ENCODE measurements at regions not wholly inside any gene's neighbourhood (a gene's known extent, or its start where the extent isn't known, plus 50 kb on each side); places are given as distances from the start of the nearest gene placed in this dataset.

DNA sequence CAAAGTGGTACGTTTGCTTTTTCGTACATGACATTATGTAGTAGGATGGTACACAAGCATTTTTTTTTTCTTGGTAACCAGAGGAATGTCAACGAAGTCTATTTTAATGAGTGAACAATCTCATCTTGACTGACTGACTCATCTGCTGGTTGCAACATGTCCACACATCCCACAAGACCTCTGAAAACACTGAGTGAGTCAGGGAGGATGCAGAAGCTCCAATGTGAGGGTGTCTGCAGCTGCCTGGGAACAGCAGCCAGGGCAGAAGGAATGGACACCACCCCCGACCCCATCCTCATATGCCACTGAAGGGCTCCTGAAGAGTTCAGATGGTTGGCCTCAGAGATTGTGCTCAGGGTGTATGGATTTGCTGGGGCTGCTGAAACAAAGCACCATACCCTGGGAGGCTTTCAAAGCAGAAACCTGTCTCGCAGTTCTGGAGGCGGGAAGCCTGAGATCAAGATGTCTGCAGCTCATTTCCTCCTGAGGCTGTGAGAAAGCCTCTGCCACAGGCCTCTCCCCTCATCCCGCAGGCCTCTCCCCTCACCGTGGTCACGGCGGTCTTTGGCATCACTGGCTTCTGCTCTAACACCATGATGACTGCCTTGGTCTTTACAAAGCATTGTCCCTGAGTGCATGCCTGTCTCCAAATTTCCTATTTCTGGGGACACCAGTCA is 124.6 kb downstream of the LRATD1 start:
- TF ChIP-seq CTCF (IDR thresholded peaks at IDR 0.05): no peak
- peak; percentile 77 for DNase-seq
- H3K4me1 Mint-ChIP-seq (ENCODE audit: low read depth): peaks cover 20% of the 10 kb centered on the region
- peaks cover 3% of the 10 kb centered on the region; the same call in 1 of the 2 replicates for H3K9me3 Mint-ChIP-seq
- peak overlapping the region; percentile 60 for H3K4me3 Mint-ChIP-seq
- H3K36me3 Mint-ChIP-seq (ENCODE audit: low read depth): no peaks in the 10 kb centered on the region
- no peaks in the 10 kb centered on the region; the same call in 1 of the 2 replicates for H3K27me3 Mint-ChIP-seq (ENCODE audit: insufficient read depth)
- H3K27ac Mint-ChIP-seq: peak overlapping the region; percentile 38; the same call in 1 of the 2 replicates

GRCh38 chr2:14759082-14759481 is 126.6 kb downstream of the LRATD1 start:
- no peak overlapping the region for H3K4me3 Mint-ChIP-seq
- DNase-seq: no peak
- peaks cover 9% of the 10 kb centered on the region; the same call in 1 of the 2 replicates for H3K9me3 Mint-ChIP-seq
- no peak overlapping the region for H3K27ac Mint-ChIP-seq
- H3K27me3 Mint-ChIP-seq (ENCODE audit: insufficient read depth): no peaks in the 10 kb centered on the region; the same call in none of the 2 replicates
- TF ChIP-seq CTCF (IDR thresholded peaks at IDR 0.05): no peak
- H3K36me3 Mint-ChIP-seq (ENCODE audit: low read depth): no peaks in the 10 kb centered on the region
- H3K4me1 Mint-ChIP-seq (ENCODE audit: low read depth): peaks cover 20% of the 10 kb centered on the region

GRCh38 chr2:14760169-14760568 is 127.7 kb downstream of the LRATD1 start:
- H3K27ac Mint-ChIP-seq: no peak overlapping the region
- H3K4me3 Mint-ChIP-seq: no peak overlapping the region
- TF ChIP-seq CTCF (IDR thresholded peaks at IDR 0.05): no peak
- no peaks in the 10 kb centered on the region; the same call in none of the 2 replicates for H3K27me3 Mint-ChIP-seq (ENCODE audit: insufficient read depth)
- peaks cover 20% of the 10 kb centered on the region for H3K4me1 Mint-ChIP-seq (ENCODE audit: low read depth)
- DNase-seq: no peak
- H3K36me3 Mint-ChIP-seq (ENCODE audit: low read depth): no peaks in the 10 kb centered on the region
- H3K9me3 Mint-ChIP-seq: peaks cover 9% of the 10 kb centered on the region; the same call in 1 of the 2 replicates

GRCh38 chr2:14761118-14761517 is 128.6 kb downstream of the LRATD1 start:
- no peak overlapping the region for H3K27ac Mint-ChIP-seq
- no peak for TF ChIP-seq CTCF (IDR thresholded peaks at IDR 0.05)
- peaks cover 15% of the 10 kb centered on the region for H3K4me1 Mint-ChIP-seq (ENCODE audit: low read depth)

DNA sequence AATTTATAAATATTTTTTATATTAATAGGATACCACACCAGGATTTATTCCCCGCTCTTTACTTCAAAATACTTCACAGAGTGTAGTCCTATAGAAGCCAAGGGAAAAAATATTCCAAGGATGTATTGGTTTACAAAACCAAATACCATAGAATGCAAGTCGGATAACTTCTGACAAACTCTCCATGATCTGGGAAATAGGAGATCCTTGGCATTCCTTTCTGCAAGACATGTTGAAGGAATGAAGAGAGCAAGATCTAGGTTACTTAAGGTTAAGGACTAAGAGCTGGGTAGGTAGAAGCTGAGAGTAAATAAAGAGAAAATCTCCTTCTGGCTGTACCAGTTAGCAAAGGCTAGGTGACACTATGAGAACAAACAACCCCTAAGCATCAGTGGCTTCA is 141.2 kb downstream of the LRATD1 start:
- H3K27ac Mint-ChIP-seq: no peak overlapping the region
- H3K27me3 Mint-ChIP-seq (ENCODE audit: insufficient read depth): peaks cover 2% of the 10 kb centered on the region; the same call in 1 of the 2 replicates
- peaks cover 7% of the 10 kb centered on the region; the same call in 1 of the 2 replicates for H3K4me1 Mint-ChIP-seq (ENCODE audit: low read depth)
- H3K9me3 Mint-ChIP-seq: peaks cover 12% of the 10 kb centered on the region
- H3K4me3 Mint-ChIP-seq: no peak overlapping the region
- no peak for DNase-seq
- no peaks in the 10 kb centered on the region for H3K36me3 Mint-ChIP-seq (ENCODE audit: low read depth)
- TF ChIP-seq CTCF (IDR thresholded peaks at IDR 0.05): no peak

More at GRCh38 chr2:14761118-14761517, 128.6 kb downstream of the LRATD1 start:
- Mint-ChIP-seq H3K36me3 (ENCODE audit: low read depth) (no peaks in the 10 kb centered on the region), H3K9me3 (peaks cover 9% of the 10 kb centered on the region; the same call in 1 of the 2 replicates), H3K4me3 (no peak overlapping the region), H3K27me3 (ENCODE audit: insufficient read depth) (no peaks in the 10 kb centered on the region; the same call in none of the 2 replicates)
- DNase-seq: no peak

Data from HFFc6 (cell line).